HL-60/S4 treated with phorbol 12-myristate 13-acetate at 8.2 ng/mL for 4 days and 3 days (cell line): ENCODE measurements at regions not wholly inside any gene's neighbourhood (a gene's known extent, or its start where the extent isn't known, plus 50 kb on each side); places are given as distances from the start of the nearest gene placed in this dataset.

ENCODE experiments used
- in situ Hi-C: fragments of 300-500 bp; cut with MboI; formaldehyde crosslinking; loops from 2 replicates; pipeline ENCODE4 v1.15.0; 2022; ENCODE audit warnings: low sequenced_read_pairs

- in situ Hi-C loops = no loop called here
Measured at GRCh38 chr12:11446372-11446771, 51.0 kb upstream of the PRB2 start.

- in situ Hi-C loops = no loop called here
Measured at GRCh38 chr12:11457996-11458645, 62.8 kb upstream of the PRB2 start.

- in situ Hi-C loops = no loop called here
Measured at GRCh38 chr12:11460343-11461023, 65.1 kb upstream of the PRB2 start.

- in situ Hi-C loops = no loop called here
Measured at GRCh38 chr12:11461433-11461832, 66.1 kb upstream of the PRB2 start.

GRCh38 chr12:11477110-11477509 is 81.7 kb upstream of the PRB2 start:
- in situ Hi-C loops = loop anchor here (25.0 kb wide), 3 partner anchors 240 to 1240 kb away; no protein-coding TSS in a partner anchor

- in situ Hi-C loops = loop anchor here (25.0 kb wide), 3 partner anchors 246 to 1246 kb away; no protein-coding TSS in a partner anchor
Measured at GRCh38 chr12:11482955-11483354, 87.6 kb upstream of the PRB2 start.

GRCh38 chr12:11486623-11487444 is 91.5 kb upstream of the PRB2 start:
- in situ Hi-C loops = loop anchor here (25.0 kb wide), 3 partner anchors 250 to 1250 kb away; no protein-coding TSS in a partner anchor

- in situ Hi-C loops = loop anchor here (25.0 kb wide), 3 partner anchors 259 to 1259 kb away; no protein-coding TSS in a partner anchor
Measured at GRCh38 chr12:11496157-11496851, 100.9 kb upstream of the PRB2 start.

- in situ Hi-C loops = loop anchor here (25.0 kb wide), 3 partner anchors 260 to 1260 kb away; no protein-coding TSS in a partner anchor
Measured at GRCh38 chr12:11497438-11497837, 102.1 kb upstream of the PRB2 start.

GRCh38 chr12:11497995-11498394 is 102.6 kb upstream of the PRB2 start:
- in situ Hi-C loops = loop anchor here (25.0 kb wide), 3 partner anchors 261 to 1261 kb away; no protein-coding TSS in a partner anchor

- in situ Hi-C loops = loop anchor here (25.0 kb wide), 3 partner anchors 261 to 1261 kb away; no protein-coding TSS in a partner anchor
Measured at GRCh38 chr12:11498574-11498973, 103.2 kb upstream of the PRB2 start.

GRCh38 chr12:11499806-11500187 is 104.4 kb upstream of the PRB2 start:
- in situ Hi-C loops = loop anchor here (25.0 kb wide), 3 partner anchors 262 to 1262 kb away; no protein-coding TSS in a partner anchor

GRCh38 chr12:11500188-11500860 is 105.0 kb upstream of the PRB2 start:
- in situ Hi-C loops = no loop called here

- in situ Hi-C loops = no loop called here
Measured at GRCh38 chr12:11500861-11501230, 105.5 kb upstream of the PRB2 start.

- in situ Hi-C loops = no loop called here
Measured at GRCh38 chr12:11508699-11509098, 113.3 kb upstream of the PRB2 start.

GRCh38 chr12:11509326-11509725 is 114.0 kb upstream of the PRB2 start:
- in situ Hi-C loops = no loop called here

- in situ Hi-C loops = no loop called here
Measured at GRCh38 chr12:11510671-11511070, 115.3 kb upstream of the PRB2 start.

GRCh38 chr12:11513288-11513687 is 117.9 kb upstream of the PRB2 start:
- in situ Hi-C loops = no loop called here

GRCh38 chr12:11517080-11517479 is 121.7 kb upstream of the PRB2 start:
- in situ Hi-C loops = no loop called here

GRCh38 chr12:11524446-11524845 is 125.0 kb upstream of the ETV6 start:
- in situ Hi-C loops = no loop called here
